Urinary bladder (tissue), 3 donors: ENCODE measurements at regions not wholly inside any gene's neighbourhood (a gene's known extent, or its start where the extent isn't known, plus 50 kb on each side); places are given as distances from the start of the nearest gene placed in this dataset.

Source experiments
- DNase-seq: peaks from one replicate; pipeline ENCODE4 v3.0.0-alpha.2; 2015; ENCODE audit errors: extremely low spot score
- H3K27ac ChIP-seq: one replicate; pipeline ENCODE4 v1.5.1; 2013; ENCODE audit warnings: low read depth, mild to moderate bottlenecking, moderate library complexity
- H3K36me3 ChIP-seq: one replicate; pipeline ENCODE4 v1.6.1; 2013; ENCODE audit warnings: mild to moderate bottlenecking, moderate library complexity; ENCODE audit not compliant: insufficient read depth
- H3K4me1 ChIP-seq: one replicate; pipeline ENCODE4 v1.6.1; 2013; ENCODE audit warnings: mild to moderate bottlenecking, moderate library complexity; ENCODE audit not compliant: insufficient read depth
- H3K4me3 ChIP-seq: one replicate; pipeline ENCODE4 v1.5.1; 2013; ENCODE audit warnings: low read depth, low read length
- WGBS: extraction: QIAGEN DNeasy Blood & Tissue Kit; methylation state at CpG from one replicate; pipeline ENCODE4 v1.1.7; 2013; 5-methylcytosine and 5-hydroxymethylcytosine counted together
- donor health status: healthy with polysubstance abuse.
- donor health status: healthy.

DNA sequence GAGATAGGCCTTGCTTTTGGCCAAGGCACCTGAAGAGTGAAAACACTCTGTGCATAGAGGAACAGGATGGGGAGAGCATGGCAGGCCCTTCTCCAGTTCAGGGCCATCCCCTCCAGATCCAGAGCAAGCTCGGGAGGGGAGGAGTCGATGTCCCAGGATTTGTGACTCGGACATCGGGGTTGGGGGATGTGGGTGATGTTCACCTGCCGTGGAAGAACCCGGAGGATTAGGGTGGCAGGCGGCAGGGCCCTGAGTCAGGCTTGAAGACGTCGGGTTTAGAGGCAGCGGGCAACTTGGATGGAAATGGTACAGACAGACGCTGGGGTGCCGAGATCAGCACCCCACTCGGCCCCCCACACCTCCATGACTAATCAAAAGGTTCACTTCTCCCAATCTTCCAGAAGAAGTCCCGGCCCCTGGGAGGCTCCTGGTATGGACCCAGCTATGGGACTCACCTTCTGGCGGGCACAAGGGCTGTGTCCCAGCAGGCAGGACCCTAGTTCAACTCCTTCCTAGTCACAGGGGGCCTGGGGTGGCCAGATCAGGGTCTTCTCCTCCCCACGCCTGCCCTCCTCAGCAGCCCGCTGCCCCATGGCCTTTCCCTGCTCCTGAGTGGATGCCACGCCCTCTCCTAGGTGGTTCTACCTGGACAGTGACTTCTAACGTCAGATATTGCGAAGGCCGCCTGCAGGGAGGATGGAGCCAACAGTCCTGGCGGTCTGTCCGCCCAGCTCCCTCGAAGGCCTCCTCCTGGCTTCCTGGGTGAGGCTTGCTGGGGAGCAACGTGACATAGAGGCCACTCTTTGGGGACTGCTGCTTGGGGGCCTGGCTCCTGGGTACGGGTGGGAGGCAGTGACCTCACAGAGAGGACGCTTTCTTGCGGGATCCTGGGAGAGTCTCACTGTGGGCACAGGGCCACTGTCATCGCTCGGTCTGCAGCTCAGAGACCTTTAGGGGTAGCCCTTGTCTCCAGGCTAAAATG is 792.5 kb downstream of the BRD1 start:
- 86% methylated on average over 30 of the region's 30 CpGs for WGBS
- no peak for DNase-seq
- no peak overlapping the region for H3K27ac ChIP-seq
- H3K36me3 ChIP-seq: no peaks in the 10 kb centered on the region
- H3K4me3 ChIP-seq: no peak overlapping the region
- H3K4me1 ChIP-seq: no peaks in the 10 kb centered on the region

DNA sequence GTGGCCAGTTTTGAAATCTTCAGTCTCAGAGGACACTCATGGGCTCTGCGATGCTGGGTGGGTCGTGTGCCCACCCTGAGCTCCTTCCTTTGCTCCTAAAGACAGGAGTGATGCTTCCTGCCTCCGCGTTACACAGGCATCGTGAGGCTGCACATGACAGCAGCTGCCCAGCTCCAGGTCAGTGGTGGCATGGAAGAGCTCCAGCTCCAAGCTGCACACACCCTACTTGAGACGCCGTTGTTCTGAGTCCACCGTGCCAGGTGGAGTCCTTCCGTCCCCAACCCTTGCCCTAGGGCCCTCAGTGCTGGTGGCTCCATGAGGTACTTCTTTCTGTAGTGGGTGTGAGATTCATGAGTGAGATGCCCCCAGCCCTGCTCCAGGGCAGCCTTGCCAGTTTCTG is 794.1 kb downstream of the BRD1 start:
- no peaks in the 10 kb centered on the region for H3K36me3 ChIP-seq
- H3K4me3 ChIP-seq: no peak overlapping the region
- H3K4me1 ChIP-seq: no peaks in the 10 kb centered on the region
- WGBS: 89% methylated on average over 9 of the region's 9 CpGs
- no peak for DNase-seq
- no peak overlapping the region for H3K27ac ChIP-seq

DNA sequence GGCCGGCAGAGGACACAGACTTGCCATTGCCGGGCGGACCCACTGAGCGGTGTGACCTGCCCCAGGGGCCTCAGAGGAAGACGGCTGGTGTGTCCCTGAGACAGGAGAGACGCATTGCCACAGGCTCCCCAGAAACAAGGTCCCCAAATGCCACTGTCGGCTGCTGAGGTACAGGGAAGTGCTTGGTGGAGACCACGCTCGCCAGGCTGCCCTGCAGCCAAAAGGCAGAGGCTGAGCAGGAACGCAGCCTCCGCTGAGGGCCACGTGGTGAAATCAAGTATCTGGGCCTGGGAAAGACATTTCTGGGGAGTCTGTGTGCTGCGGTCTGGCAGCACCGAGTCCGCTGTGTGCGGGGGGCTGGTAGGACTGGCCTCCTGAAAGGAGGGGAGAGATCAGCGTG is 794.9 kb downstream of the BRD1 start:
- Histone ChIP-seq H3K4me1 (no peaks in the 10 kb centered on the region), H3K27ac (no peak overlapping the region), H3K4me3 (no peak overlapping the region), H3K36me3 (no peaks in the 10 kb centered on the region)
- DNase-seq: no peak
- WGBS: 80% methylated on average over 17 of the region's 17 CpGs

DNA sequence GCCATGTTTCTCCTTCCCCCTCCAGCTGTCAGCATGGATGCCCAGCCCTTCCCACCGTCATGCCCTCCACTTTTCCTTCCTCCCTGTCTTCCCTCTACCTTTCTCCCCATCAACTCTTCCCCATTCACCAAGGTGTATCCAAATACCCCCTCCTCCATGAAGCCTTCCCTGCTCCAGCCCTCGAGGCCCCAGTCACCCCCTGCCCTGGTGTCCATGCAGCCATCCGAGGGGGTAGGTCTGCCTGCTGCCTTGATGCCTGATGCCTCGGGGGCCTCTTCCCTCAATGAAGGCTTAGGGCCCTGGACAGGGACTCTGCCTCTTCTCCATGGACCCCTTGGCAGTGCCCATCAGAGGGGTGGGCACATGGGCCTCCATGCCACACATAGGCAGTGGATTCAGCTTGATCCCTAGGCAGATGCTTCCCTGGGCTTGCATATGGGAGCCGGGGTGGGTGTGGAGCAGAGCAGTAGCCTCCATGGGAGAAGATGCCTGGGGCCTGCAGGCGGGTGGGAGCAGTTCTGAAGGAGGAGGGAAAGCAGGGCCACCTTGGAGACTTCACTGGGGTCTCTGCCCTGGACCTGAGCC is 795.8 kb downstream of the BRD1 start:
- no peaks in the 10 kb centered on the region for H3K4me1 ChIP-seq
- H3K4me3 ChIP-seq: no peak overlapping the region
- 60% methylated on average over 6 of the region's 6 CpGs for WGBS
- DNase-seq: no peak
- no peak overlapping the region for H3K27ac ChIP-seq
- H3K36me3 ChIP-seq: no peaks in the 10 kb centered on the region

DNA sequence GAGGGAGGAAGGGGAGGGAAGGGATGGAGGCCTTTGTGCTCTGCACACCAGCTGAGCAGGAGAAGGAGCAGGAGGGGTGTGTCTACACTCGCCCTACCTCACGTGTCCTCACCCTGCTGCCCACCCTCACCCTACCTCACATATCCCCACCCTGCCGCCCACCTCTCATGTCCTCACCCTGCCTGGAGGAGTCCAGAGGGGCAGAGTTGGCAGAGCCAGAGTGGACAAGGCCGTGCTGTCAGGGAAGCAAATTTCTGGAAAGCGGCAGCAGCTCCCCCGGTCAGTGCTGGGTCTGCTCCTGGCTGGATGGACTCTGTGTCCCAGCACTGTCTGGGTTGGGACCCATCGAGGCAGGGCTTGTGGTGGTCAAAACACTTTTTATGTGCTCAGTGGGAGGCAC is 799.6 kb downstream of the BRD1 start:
- Histone ChIP-seq H3K27ac (no peak overlapping the region), H3K4me3 (no peak overlapping the region), H3K4me1 (no peaks in the 10 kb centered on the region), H3K36me3 (no peaks in the 10 kb centered on the region)
- DNase-seq: no peak
- 80% methylated on average over 7 of the region's 7 CpGs for WGBS

DNA sequence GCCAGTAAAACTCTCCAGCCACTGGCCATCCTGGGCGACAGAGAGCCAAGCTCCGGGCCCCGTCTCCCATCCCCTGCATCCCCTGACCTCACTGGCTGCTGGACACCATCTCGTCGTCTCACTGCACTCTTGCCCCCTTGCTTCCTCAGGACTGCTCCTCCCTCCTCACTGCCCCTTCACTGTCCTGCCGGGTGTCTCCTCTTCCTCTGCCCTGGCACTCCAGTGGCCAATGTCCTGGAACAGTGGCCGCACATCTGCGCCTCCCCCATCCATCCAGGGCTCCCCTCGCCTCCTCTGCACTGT is 800.4 kb downstream of the BRD1 start:
- no peaks in the 10 kb centered on the region for H3K4me1 ChIP-seq
- no peak overlapping the region for H3K27ac ChIP-seq
- DNase-seq: no peak
- H3K4me3 ChIP-seq: no peak overlapping the region
- no peaks in the 10 kb centered on the region for H3K36me3 ChIP-seq
- WGBS: 70% methylated on average over 9 of the region's 9 CpGs

DNA sequence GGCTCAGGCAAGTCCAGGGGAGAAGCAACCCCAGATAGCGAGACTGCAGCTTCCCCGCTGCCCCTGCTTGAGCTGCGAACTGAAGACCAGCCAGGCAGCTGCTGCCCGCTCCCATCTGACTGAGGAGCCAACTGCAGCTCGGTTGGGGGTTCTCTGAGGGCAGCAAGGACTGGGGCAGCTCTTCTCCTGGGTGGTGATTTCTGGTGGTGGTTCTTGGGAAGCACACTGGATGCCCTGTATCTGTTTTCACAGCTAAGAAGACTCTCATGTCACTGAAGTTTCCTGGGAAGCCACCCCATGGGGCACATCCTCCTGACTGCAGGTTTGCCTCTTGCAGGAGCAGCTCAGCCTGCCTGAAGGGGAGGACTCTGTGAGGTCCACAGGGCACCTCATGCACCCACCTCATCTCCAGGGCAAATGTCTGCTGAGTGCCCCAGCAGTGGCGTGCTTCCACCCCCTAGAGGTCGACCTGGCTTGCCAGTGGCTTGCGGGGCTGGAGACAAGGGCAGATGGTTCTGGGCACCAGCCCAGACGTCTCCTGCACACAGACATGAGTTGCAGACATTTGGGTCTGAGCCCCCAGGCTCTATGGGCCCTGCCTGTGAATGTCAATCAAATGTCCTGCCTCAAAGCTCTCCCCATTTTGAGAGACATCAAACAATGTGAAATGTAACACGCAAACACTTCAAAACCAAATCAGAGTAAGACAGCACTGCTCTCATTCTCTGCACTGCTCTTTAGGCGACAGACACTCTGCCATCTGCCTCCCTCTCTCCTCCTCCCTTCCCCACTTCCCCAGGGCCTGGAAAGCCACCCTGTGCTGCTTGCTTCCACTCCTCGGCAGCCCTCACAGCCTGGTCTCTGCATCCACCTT is 800.9 kb downstream of the BRD1 start:
- no peak for DNase-seq
- H3K4me1 ChIP-seq: no peaks in the 10 kb centered on the region
- H3K27ac ChIP-seq: no peak overlapping the region
- H3K36me3 ChIP-seq: no peaks in the 10 kb centered on the region
- H3K4me3 ChIP-seq: no peak overlapping the region
- WGBS: 56% methylated on average over 12 of the region's 12 CpGs

DNA sequence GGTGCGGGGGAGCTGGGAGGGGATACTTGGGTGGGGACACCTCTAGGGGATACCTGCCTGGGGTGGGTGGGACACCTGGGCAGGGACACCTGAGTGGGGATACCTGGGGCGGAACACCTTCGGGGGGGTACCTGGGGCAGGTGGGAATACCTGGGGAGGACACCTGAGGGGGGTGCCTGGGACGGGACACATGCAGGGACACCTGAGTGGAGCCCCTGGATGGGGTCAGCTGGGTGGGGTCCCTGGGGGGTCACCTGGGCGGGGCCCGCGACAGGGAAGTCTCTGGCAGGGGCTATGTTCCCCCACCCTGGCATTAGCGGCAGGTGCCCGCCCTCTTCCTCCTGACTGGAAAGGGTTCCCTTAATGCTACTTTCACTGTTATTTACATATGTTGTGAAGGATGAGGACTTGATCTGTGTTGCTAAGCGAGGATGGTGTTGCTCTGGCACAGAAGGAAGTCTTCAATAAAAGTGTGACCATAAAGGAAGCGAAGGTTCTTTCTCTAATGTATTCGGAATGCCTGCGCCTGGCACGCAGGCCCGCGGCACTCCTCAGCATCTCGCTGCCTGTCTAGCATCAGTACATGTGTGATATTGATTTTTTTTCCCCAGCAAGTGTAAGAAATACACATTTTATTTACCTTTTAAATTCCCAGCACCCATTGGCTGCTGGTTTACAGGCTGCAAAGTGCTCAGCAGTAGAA is 801.7 kb downstream of the BRD1 start:
- WGBS: 87% methylated on average over 17 of the region's 17 CpGs
- Histone ChIP-seq H3K4me3 (no peak overlapping the region), H3K36me3 (no peaks in the 10 kb centered on the region), H3K4me1 (no peaks in the 10 kb centered on the region), H3K27ac (no peak overlapping the region)
- DNase-seq: no peak

DNA sequence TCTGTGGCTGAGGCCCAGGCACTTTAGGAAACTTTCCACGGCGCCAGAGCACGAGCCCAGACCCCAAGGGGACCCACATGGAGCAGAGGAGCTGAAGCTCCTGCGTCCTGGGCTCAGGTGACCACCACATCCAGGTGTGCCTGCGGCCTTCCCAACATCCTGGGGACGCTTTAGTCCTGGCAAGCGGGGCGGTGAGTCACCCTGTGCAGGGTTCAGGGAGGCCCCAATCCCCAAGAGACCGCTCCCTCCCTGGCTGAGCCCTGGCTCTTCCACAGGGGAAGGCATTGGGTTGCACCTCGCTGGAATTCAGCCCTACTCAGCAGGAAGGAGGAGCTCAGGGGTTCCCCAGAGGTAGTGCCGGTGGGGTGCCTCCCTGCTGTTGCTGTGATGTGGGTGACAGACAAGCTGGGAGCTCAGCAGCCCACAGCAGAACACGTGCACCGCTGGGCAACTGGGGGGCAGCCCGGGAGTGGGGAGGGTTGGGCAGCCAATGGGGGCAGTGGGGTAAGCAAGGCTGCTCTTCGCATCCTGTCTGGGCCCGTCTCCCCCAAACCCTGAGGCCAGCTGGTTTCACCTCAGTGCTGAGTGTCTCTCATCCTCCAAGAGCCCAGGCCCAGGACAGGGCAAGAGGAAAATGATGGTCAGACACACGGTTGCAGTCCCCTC is 802.8 kb downstream of the BRD1 start:
- Histone ChIP-seq H3K27ac (no peak overlapping the region), H3K4me1 (no peaks in the 10 kb centered on the region), H3K4me3 (no peak overlapping the region), H3K36me3 (no peaks in the 10 kb centered on the region)
- WGBS: 69% methylated on average over 17 of the region's 17 CpGs
- no peak for DNase-seq

DNA sequence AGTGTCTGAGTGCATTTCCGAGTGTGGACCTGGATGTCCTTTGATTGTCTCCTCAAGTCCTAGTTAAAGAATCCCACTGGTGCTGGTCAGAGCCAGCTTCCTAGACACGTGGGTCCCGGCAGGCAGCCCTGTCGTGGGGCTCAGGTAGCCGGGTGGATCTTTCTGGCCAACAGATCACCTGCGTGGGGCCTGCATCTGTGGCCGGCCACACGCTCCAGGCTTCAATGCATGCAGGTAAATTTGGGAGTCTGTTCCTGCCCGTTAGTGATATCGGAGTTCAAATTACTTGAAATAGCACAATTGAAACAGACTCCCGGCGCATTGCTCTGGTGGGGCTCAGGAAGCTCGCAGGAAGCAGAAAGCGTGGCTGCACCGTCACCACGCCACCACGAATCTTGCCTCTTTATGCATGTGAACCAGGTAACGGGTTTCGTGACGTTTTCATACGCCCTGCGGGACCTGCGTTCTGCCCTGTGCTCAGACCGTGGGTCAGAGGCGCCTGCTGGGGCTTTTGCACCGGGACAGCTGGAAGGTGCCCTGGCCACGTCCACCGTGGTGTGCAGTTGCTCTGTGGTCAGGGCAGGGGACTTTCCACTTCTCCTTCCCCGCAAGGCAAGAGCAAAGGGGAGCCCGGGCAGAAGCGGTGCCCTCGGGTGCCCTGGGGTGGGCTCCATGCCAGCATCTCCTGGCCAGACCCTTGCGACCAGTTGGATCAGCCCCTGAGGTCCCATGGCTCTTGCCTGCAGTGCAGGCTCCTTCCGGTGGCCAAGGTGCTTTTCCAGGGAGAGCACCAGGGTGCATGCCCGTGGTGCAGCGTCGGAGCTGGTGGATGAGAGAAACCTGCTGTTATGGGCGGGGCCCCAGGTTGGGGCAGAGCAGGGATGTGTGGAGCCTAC is 803.5 kb downstream of the BRD1 start:
- WGBS: 78% methylated on average over 38 of the region's 38 CpGs
- no peak for DNase-seq

DNA sequence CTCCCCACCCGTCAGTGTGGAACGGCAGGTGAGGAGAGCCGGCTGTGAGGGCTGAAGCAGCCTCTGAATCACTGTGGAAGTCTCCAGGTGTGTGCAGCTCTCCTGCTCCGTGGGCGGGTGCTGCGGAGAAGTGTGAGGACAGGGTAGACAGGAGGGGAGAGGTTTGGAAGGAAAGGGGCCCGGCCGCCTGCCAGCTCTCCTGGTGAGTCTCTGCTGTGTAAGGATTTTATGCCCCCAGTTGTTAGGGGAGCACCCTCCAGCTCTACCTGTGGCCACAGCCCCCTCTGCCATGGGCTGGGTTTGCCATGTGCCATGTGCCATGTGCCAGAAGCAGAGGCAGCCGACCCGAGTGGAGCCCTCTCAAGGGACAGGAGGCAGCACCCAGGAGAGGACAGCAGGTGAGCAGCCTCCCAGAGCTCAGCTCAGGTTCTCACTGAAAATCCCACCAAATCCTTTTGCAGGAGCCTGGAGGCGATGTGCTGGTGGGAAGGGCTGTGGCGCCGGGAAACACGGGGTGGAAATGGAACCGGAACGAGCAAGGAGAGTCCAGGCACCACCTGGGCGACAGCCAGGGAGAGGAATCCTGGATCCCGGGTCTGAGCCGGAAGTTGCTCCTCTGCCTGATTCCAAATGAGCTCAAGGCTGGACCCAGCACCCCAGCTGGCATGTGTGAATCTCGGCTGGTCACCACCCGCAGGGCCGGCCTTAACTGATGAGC is 804.4 kb downstream of the BRD1 start:
- 78% methylated on average over 22 of the region's 22 CpGs for whole genome bisulfite sequencing
- no peak for DNase-seq
- Histone ChIP-seq H3K27ac (no peak overlapping the region), H3K4me3 (no peak overlapping the region), H3K4me1 (no peaks in the 10 kb centered on the region), H3K36me3 (no peaks in the 10 kb centered on the region)

More for the DNA sequence above, 803.5 kb downstream of the BRD1 start:
- no peaks in the 10 kb centered on the region for H3K36me3 ChIP-seq
- no peak overlapping the region for H3K27ac ChIP-seq
- no peaks in the 10 kb centered on the region for H3K4me1 ChIP-seq
- H3K4me3 ChIP-seq: no peak overlapping the region

DNA sequence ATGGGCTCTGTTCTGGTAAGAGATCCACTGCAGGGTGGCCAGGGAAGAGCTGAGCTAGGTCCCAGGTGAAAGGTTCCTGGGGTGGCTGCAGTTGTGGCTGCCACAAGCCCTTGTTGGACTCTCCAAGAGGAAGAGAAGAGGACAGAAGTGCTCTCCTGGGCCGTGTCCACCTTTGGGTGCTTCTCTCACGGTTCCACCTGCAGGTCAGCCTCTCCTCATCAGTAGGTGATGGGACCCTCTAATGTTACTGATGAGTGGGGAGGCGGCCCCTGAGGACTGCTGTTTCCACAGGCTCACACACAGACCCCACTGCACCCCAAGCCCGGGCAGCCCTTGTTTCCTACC is 804.9 kb downstream of the BRD1 start:
- DNase-seq: no peak
- H3K4me3 ChIP-seq: no peak overlapping the region
- no peaks in the 10 kb centered on the region for H3K4me1 ChIP-seq
- 74% methylated on average over 4 of the region's 4 CpGs for WGBS
- H3K27ac ChIP-seq: no peak overlapping the region
- no peaks in the 10 kb centered on the region for H3K36me3 ChIP-seq
